HepG2 (cell line): ENCODE measurements at regions not wholly inside any gene's neighbourhood (a gene's known extent, or its start where the extent isn't known, plus 50 kb on each side); places are given as distances from the start of the nearest gene placed in this dataset.

ENCODE experiments used
- ARNT2 ChIP-seq: sonication (generic); formaldehyde crosslinking; IDR thresholded peaks from 2 replicates; pipeline ENCODE4 v1.8.0; 2022; ENCODE audit warnings: mild to moderate bottlenecking, low read depth, missing genetic modification reagents, moderate library complexity
- CTCF ChIP-seq: sonication (generic); formaldehyde crosslinking; IDR thresholded peaks from 2 replicates; pipeline ENCODE4 v1.5.0; 2020; ENCODE audit warnings: mild to moderate bottlenecking, missing genetic modification reagents, moderate library complexity
- MEIS2 ChIP-seq: sonication (generic); formaldehyde crosslinking; IDR thresholded peaks from 2 replicates; pipeline ENCODE4 v1.9.0; 2021; ENCODE audit warnings: mild to moderate bottlenecking, missing genetic modification reagents
- SNRNP70 ChIP-seq: fragments of 200-400 bp; formaldehyde crosslinking; IDR thresholded peaks from 2 replicates; pipeline ENCODE4 v1.6.1; 2017; ENCODE audit warnings: mild to moderate bottlenecking, low read depth, low read length, moderate library complexity

DNA sequence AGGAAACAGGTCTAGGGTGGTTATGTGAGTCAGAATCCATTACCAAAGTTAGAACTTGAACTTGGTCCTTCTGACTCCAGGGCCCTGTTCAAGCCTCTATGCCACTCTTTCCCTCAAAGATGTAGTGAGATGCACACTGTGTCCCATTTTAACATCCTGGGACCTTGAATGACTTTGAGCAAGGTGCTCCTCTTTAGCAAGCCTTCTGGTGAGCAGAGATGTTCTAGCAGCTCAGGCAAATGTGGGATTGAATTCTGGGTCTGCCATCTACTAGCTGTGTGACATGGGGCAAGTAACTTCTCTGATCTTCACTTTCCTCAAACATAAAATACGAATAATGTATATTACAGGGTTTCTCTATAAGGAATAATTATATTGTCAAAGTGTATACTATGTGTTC, 294.0 kb upstream of the CXCR4 start:
- no peak for TF ChIP-seq CTCF (CRISPR knock-in tag)
- TF ChIP-seq SNRNP70: no peak
- no peak for TF ChIP-seq ARNT2 (CRISPR knock-in tag)
- TF ChIP-seq MEIS2: no peak
